Fibroblast of skin of left quadriceps (primary cell): ENCODE measurements at regions not wholly inside any gene's neighbourhood (a gene's known extent, or its start where the extent isn't known, plus 50 kb on each side); places are given as distances from the start of the nearest gene placed in this dataset.

Experiments
- DNase-seq, 2 experiments: peaks; one replicate each; pipeline ENCODE4 v3.0.0-alpha.2; 2013; ENCODE audit warnings: low read depth in 2 of 2

- DNase-seq, result no peak
Observed at GRCh38 chr16:26295625-26296304, 604.0 kb downstream of the HS3ST4 start.

- no peak for DNase-seq
Observed at GRCh38 chr16:26301516-26301915, 609.8 kb downstream of the HS3ST4 start.

GRCh38 chr16:26316683-26317464 lies 625.1 kb downstream of the HS3ST4 start:
- DNase-seq, result no peak

GRCh38 chr16:26317885-26318284 lies 626.1 kb downstream of the HS3ST4 start:
- no peak for DNase-seq

GRCh38 chr16:26330654-26331053 lies 638.9 kb downstream of the HS3ST4 start:
- no peak for DNase-seq

- DNase-seq, result no peak
Observed at GRCh38 chr16:26334218-26335111, 642.7 kb downstream of the HS3ST4 start.

- DNase-seq, result no peak
Observed at GRCh38 chr16:26335236-26335853, 643.6 kb downstream of the HS3ST4 start.

- DNase-seq, result no peak
Observed at GRCh38 chr16:26342621-26343020, 650.9 kb downstream of the HS3ST4 start.

- no peak for DNase-seq
Observed at GRCh38 chr16:26344240-26344776, 652.5 kb downstream of the HS3ST4 start.

GRCh38 chr16:26344976-26345375 lies 653.2 kb downstream of the HS3ST4 start:
- no peak for DNase-seq

GRCh38 chr16:26345966-26346365 lies 654.2 kb downstream of the HS3ST4 start:
- DNase-seq, result no peak

- DNase-seq, result no peak
Observed at GRCh38 chr16:26348095-26348494, 656.3 kb downstream of the HS3ST4 start.

- DNase-seq, result no peak
Observed at GRCh38 chr16:26360867-26361266, 669.1 kb downstream of the HS3ST4 start.

GRCh38 chr16:26363581-26363980 lies 671.8 kb downstream of the HS3ST4 start:
- DNase-seq, result no peak

GRCh38 chr16:26365161-26365940 lies 673.6 kb downstream of the HS3ST4 start:
- no peak for DNase-seq

- DNase-seq, result no peak
Observed at GRCh38 chr16:26371349-26371869, 679.6 kb downstream of the HS3ST4 start.

GRCh38 chr16:26374279-26374925 lies 682.6 kb downstream of the HS3ST4 start:
- no peak for DNase-seq

GRCh38 chr16:26382586-26382985 lies 684.1 kb upstream of the C16orf82 start:
- DNase-seq, result no peak

- no peak for DNase-seq
Observed at GRCh38 chr16:26386096-26386495, 680.6 kb upstream of the C16orf82 start.

GRCh38 chr16:26391833-26392232 lies 674.9 kb upstream of the C16orf82 start:
- no peak for DNase-seq
